ENCODE measurements at regions not wholly inside any gene's neighbourhood (a gene's known extent, or its start where the extent isn't known, plus 50 kb on each side); places are given as distances from the start of the nearest gene placed in this dataset.
"Not testable (repeated sequence)": the region's sequence is repeated elsewhere in the genome, so short reads cannot be mapped to it uniquely, and the experiment has no call there.

GRCh38 chr15:84152381-84152979 is 83.1 kb upstream of the GOLGA6L4 start:
- not testable (repeated sequence) for DNase-seq (ENCODE audit: low read depth)

GRCh38 chr15:84153655-84154140 is 81.9 kb upstream of the GOLGA6L4 start:
- not testable (repeated sequence) for DNase-seq (ENCODE audit: low read depth)

GRCh38 chr15:84154314-84154713 is 81.3 kb upstream of the GOLGA6L4 start:
- DNase-seq (ENCODE audit: low read depth), result not testable (repeated sequence)

- not testable (repeated sequence) for DNase-seq (ENCODE audit: low read depth)
Observed at GRCh38 chr15:84154787-84155186, 80.8 kb upstream of the GOLGA6L4 start.

GRCh38 chr15:84155792-84156587 is 79.6 kb upstream of the GOLGA6L4 start:
- DNase-seq (ENCODE audit: low read depth), result not testable (repeated sequence)

GRCh38 chr15:84156588-84156840 is 79.1 kb upstream of the GOLGA6L4 start:
- DNase-seq (ENCODE audit: low read depth), result not testable (repeated sequence)

GRCh38 chr15:84157056-84157632 is 78.4 kb upstream of the GOLGA6L4 start:
- DNase-seq (ENCODE audit: low read depth), result not testable (repeated sequence)

GRCh38 chr15:84157857-84158256 is 77.7 kb upstream of the GOLGA6L4 start:
- DNase-seq (ENCODE audit: low read depth), result not testable (repeated sequence)

GRCh38 chr15:84159346-84160269 is 76.0 kb upstream of the GOLGA6L4 start:
- DNase-seq (ENCODE audit: low read depth), result not testable (repeated sequence)

GRCh38 chr15:84164423-84165292 is 70.9 kb upstream of the GOLGA6L4 start:
- not testable (repeated sequence) for DNase-seq (ENCODE audit: low read depth)

- DNase-seq (ENCODE audit: low read depth), result not testable (repeated sequence)
Observed at GRCh38 chr15:84170029-84170428, 65.5 kb upstream of the GOLGA6L4 start.

GRCh38 chr15:84173231-84173610 is 62.4 kb upstream of the GOLGA6L4 start:
- not testable (repeated sequence) for DNase-seq (ENCODE audit: low read depth)
